ENCODE measurements at regions not wholly inside any gene's neighbourhood (a gene's known extent, or its start where the extent isn't known, plus 50 kb on each side); places are given as distances from the start of the nearest gene placed in this dataset.
"Not testable (repeated sequence)": the region's sequence is repeated elsewhere in the genome, so short reads cannot be mapped to it uniquely, and the experiment has no call there.

DNA sequence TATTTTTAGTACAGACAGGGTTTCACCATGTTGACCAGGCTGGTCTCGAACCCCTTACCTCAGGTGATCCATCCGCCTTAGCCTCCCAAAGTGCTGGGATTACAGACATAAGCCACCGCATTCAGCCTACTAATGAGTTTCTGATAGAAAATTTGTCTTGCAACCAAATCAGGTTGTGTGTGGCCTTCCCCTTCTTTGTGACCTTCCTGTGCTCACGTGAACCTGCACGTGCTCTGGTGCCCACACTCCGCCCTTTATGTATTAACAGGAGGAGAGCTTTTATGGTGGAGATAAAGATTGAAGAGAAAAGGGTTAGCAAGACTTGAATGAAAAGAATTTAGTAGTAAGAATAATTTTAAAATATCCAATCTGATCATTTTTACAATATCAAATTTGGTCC, 343.5 kb upstream of the TMEM132C start:
- DNase-seq, result no peak

DNA sequence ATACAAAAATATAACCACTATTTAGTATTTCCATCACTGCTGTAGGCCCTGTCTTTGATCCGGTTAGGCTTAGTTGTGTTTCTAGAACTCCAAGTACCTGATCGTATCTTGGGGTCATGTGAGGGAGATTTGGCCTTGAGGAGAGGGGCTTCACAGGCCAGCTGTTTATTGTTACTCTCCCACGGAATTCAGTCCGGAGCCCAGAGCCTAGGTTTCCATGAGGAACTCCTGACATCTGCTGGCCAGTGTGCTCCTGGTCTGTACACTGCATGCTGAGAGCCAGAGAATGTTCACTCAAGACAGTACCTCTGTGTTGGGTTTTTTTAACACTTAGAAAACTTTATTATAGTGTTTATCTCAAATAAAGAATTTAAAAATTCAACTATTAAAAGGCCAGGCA, 341.0 kb upstream of the TMEM132C start:
- no peak for DNase-seq

DNA sequence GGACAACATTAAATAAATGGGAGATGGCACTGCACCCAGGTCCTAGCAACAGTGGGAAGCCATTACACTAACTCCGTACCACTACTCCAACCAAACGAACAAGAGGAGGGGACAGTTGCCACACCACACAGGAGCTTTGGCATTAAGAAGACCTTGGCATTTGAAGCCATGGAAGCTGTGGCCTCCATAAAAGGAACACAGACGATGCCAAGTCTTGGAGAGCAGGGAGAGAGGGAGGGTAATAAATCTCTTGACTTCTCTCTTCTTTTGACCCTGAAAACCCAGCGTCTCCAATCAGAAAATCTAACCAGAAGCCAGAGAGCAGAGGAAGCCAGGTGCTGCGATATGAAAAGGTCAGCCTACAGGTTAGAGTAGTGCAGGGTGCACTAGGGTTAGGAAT, 338.8 kb upstream of the TMEM132C start:
- DNase-seq, result no peak

DNA sequence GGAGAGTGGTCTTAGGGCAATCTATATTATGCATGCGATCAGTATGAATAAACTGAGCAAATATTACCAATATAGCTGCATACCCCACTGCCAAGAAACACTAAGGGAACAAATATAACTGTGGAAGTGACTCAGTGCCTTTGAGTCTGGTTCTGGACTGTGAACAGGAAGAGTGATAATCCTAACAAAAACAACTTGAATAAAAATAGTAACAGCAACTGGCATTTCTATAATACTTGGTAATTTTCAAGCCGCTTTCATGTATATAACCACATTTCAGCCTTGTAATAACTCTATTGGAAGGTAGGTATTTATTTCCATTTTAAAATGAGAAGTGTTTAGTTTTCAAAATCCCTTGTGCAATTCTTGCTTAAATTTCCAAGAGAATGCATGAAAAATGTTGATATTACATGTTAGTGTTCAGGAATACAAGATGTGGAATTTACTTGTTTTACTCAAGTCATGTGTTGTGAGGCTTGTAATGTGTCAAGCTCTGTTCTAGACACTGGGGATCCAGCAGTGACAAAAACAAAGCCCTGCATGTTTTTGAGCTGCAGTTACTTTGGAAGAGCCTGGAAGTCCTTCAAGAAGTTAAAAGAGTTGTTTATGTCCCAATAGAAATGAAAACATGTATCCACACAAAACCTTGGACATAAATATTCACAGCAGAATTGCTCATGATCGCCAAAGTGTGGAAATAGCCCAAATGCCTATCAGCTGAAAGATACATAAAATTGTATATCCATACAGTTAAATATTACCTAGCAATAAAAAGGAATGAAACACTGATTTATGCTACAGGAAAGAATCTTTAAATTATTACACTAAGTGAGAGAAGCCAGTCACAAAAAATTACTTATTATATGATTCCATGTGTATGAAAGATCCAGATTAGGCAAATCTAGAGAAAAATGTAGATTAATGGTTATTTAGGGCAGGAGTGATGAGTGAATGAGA, 338.1 kb upstream of the TMEM132C start:
- DNase-seq, result no peak

DNA sequence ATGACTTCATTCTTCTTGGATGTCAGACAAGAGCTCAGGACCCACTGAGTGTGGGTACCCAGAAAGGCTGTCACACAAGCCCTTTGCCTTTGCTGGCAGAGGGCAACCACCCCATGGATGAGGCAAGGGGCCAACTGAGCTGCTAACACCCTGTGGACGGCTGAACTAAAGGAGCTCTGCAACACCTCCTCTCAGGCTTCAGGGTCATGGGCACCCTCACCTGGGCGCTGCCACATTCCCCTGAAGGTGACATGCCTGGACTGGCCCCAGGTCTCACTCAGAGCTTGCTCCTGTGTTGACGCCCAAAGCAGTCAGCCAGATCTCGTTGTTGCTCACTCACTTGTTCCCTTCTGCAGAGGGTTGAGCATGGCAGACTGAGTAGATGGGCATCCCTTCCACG, 336.8 kb upstream of the TMEM132C start:
- DNase-seq, result no peak

DNA sequence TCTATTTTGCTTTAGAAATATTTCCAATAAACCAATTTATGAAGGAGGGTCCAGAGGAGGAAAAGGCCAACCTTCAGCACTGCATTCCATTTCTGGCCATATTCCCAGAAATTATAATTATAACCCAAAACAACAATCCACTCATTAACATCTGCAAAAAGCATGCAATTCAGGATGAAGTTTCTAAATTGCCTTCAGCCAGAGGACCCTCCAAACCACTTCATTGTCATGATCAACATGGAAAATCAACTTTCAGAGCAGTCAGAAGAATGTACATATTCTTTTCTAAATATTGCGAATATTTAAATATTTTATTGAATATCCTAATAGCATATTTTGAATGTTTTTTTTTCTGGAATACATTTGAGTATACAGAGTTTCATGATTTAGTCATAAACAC, 332.6 kb upstream of the TMEM132C start:
- DNase-seq, result no peak

DNA sequence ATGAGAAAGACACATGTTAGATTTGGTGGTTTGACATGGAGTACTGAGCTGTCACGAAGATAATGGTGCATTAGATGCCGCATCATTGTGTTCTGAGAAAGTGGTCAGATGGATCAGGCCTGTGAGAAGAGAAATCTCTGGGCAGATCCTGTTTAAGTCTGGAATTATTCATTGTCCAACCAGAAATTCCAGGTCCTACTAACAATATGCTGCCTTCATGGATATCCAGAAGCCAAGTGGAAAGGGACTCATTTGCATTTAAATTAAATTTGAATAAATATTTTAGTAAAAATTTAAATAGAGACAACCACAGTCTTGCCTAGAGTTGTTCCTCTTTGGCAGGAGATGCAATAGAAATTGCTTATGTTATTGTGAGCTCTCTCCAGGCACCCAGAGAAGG, 330.5 kb upstream of the TMEM132C start:
- DNase-seq, result no peak

DNA sequence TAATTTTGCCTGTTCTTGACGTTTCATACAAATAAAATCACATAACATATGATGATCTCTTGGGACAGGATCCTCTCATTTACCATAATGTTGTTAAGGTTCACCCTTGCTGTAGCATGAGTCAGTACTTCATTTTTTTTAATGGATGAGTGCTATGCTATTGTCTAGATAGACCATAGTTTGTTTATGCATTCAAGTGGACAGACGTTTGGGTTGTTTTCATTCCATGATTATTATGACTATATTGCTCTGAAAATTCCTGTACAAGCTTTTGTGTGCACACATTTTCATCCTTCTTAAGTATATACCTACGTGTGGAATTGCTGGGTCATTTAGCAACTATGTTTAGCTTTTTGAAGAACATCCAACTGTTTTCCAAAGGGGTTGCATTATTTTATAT, 325.6 kb upstream of the TMEM132C start:
- no peak for DNase-seq

DNA sequence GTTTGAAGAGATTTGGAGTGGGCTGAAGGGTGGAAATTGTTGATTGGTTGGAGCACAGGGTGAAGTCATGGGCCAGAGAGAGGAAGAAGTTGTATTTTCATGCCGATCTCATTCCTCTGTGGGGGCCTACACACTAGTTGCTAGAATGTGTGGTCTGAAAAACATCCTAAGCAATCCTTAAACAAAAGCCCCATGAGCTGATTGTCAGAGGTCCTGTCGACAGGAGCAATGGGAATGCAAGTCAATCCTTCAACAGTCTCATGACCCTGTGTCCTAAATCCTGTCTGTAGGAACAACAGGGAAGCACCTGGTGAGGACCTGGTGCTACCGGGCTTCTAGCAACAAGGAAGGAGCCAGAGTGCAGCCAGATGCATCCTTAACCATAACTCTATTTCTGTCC, 324.0 kb upstream of the TMEM132C start:
- DNase-seq, result no peak

DNA sequence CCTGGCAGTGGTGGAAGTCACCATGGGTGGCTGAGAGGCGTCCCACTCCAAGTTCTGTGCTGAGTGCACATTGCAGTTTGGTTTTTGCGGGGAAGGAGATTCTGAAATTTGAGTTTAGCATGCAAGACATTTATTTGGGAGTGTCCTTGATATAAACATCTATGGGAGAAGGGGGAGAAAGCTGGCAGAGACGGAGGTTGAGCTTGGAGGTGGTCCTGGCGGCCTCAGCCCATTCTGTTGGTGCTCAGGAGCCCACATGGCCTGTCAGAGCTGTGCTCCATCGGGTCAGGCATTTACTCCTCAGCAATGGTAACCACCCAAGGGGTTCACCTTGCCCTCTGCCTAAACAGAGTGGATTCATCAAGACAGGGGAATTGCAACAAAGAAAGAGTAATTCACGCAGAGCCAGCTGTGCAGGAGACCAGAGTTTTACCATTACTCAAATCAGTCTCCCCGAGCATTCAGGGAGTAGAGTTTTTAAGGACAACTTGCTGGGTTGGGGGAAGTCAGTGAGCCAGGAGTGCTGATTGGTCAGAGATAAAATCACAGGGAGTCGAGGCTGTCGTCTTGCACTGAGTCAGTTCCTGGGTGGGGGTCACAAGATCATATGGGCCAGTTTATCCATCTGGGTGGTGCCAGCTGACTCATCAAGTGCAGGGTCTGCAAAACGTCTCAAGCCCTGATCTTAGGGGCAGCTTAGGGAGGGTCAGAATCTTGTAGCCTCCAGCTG, 323.3 kb upstream of the TMEM132C start:
- DNase-seq, result no peak

DNA sequence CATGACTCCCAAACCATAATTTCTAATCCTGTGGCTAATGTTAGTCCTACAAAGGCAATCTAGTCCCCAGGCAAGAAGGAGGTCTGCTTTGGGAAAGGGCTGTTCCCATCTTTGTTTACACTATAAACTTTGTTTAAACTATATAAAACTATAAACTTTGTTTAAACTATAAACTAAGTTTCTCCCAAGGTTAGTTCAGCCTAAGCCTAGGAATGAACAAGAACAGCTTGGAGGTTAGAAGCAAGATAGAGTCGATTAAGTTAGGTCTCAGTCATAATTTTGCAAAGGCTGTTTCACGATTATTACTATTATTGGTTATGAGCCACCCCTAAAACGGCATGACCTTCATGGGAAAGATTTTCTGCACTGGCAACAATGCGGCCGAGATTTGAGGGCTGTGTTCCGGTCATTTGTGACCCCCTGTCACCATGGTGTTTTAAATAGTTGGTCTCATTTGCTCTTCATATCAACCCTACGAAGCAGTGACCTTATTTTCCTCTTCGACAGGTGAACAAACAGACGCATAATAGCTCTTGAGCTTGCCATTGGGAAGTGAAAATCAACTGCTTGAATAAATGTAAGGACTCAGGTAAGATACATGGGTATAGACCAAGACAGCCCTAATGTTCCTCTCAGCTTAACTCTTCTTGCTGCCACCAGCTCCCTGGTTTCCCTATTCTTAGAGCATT, 322.6 kb upstream of the TMEM132C start:
- DNase-seq, result no peak

DNA sequence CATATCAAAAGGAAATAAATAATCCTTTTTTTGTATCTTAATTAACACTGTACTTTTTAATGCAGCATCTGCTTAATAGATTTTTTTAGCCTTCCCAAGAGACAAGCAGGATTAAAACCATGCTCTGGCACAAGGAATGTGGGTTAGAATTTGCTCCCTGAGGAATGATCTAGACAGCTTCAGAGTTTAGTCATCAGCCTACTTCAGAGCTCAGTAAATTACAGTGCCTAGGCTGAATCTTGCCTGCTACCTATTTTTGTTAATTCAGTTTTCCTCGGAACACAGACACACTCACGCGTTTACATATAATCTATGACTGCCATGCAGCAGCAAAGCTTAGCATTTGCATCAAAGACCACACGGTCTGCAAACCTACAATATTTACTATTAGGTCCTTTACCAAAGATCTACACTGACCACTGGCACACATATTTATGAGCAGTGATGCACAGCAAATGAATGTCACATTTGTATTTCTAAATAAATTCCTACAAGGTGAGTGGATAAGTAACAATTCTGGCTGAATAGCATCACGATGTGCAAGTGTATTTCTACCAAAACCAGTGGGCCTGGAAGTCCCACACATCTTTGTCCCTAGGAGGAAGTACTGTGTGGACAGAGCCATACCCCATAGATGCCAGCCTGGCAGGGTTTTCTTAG, 309.8 kb upstream of the TMEM132C start:
- DNase-seq, result no peak

DNA sequence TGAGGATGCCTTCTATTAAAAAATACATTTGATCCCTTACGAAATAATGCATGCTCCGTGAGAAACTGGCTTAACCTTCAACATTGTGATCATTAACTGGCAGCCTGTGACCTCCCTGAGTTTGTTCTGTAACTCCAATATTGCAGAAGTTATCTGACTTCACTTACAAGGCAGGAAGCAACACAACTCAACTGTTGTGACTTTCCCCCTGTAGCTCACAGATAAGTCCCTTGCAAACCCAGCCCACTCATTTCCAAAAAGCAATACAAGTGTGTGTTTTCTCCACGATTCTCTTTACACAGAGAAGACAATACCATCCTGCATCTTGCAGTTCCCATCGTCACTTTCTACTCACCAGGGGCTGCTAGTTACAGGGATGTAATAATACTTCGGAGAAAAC, 304.7 kb upstream of the TMEM132C start:
- DNase-seq, result no peak

DNA sequence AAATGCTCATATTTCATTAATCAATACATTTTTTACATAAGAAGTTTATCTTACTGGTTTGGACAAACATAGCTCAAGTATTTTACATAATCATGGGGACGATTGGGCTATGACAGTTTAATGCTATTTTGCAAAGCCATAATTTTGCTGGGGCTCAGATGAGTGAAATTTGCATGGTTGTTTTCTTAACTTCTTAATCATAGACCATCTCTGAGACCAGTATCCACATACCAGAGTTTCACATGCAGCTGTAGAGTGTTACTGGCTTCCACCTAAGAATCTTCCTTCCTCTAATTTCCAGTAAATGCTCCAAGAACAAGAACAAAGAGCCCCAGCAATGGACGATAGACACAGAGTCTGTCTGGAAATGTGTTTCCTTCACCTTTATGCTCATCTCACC, 303.0 kb upstream of the TMEM132C start:
- no peak for DNase-seq

DNA sequence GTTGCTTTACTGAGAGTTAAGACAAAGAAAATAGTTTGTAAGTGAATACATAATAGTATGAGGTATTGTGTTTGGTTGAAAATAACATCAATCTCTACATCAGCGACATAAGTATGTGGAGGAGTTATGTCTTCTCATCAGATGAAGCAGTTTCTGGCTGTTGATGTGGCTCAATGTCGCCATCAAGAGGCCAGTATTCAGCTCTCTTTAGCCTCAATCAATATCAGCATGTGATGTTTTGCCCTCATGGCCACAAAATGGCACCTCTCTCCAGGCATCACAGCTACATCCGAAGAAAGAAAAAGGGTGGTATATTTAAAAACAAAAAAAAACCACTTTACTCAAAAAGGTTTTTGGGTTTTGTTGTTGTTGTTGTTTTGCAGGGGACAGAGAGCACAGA, 302.3 kb upstream of the TMEM132C start:
- DNase-seq, result no peak

DNA sequence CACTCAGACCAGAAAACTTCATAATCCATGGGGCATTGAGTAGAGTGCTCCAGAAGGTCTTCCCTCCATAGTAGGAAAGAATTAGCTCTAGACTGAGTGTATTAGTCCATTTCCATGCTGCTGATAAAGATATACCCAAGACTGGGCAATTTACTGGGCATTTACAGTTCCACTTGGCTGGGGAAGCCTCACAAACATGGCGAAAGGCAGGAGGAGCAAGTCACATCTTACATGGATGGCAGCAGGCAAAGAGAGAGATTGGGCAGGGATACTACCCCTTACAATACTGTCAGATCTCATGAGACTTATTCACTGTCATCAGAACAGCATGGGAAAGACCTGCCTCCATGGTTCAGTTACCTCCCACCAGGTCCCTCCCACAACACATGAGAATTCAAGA, 300.6 kb upstream of the TMEM132C start:
- DNase-seq, result no peak

DNA sequence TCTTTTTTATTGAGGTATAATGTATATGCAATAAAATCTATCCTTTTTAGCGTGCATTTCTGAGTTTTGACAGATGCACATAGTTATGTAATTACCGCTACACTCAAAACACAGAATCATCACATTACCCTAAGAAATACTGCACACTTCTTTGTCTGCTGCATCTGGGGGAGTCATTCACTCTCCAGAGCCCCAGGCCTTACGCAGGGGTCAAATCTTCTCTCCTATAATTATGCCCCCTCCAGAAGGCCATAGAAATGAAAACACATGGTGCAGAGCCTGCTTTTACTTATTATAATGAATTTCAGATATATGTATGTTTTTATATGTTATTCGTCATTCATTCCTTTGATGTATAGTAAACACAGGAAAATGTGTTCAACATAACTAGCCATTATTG, 296.5 kb upstream of the TMEM132C start:
- DNase-seq, result no peak

DNA sequence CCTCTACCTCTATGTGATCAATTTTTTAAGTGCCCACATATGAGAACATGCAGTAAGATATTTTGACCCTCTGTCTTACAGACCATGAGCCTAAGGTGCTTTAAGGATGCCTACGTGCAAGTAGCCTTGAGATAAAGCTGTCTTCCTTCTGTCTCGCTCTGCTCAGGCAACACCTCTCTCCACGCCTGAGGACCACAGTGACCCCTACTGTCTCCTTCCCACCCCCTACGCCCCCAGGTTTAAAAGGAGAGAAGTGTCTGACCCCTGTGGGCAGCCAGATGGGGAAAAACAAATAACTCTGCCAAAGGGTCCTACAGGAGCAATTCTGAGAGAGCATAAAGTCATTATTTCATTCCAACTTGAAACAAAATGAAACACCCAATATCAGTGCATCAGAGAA, 286.4 kb upstream of the TMEM132C start:
- no peak for DNase-seq

DNA sequence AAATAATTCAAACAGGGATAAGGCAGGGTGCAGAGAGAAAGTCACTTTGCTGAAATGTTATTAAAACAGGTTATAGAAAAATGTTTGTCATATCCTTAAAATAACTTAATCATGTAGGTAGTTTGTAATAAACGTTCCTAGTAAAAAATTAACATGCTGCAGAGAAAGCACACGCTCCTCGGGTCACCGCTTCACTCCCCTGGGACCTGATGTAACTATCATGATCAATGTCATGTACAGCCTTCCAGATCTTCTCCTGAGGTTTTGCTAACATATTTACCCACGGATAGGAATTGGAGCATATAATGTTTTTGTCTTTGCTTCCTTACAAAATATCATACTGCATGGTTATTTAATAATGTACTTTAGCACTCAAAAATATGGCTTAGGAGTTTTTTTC, 285.1 kb upstream of the TMEM132C start:
- DNase-seq, result no peak

DNA sequence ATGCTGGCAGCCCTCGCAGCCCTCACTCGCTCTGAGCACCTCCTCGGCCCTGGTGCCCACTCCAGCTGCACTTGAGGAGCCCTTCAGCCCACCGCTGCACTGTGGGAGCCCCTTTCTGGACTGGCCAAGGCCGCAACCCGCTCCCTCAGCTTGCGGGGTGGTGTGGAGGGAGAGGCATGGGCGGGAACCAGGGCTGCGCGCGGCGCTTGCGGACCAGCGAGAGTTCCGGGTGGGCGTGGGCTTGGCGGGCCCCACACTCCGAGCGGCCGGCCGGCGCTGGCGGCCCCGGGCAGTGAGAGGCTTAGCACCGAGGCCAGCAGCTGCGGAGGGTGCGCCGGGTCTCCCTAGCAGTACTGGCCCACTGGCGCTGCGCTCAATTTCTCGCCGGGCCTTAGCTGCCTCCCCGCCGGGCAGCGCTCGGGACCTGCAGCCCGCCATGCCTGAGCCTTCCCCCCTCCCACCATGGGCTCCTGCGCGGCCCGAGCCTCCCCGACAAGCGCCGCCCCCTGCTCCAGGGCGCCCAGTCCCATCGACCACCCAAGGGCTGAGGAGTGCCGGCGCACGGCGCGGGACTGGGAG, 283.7 kb upstream of the TMEM132C start:
- not testable (repeated sequence) for DNase-seq

DNA sequence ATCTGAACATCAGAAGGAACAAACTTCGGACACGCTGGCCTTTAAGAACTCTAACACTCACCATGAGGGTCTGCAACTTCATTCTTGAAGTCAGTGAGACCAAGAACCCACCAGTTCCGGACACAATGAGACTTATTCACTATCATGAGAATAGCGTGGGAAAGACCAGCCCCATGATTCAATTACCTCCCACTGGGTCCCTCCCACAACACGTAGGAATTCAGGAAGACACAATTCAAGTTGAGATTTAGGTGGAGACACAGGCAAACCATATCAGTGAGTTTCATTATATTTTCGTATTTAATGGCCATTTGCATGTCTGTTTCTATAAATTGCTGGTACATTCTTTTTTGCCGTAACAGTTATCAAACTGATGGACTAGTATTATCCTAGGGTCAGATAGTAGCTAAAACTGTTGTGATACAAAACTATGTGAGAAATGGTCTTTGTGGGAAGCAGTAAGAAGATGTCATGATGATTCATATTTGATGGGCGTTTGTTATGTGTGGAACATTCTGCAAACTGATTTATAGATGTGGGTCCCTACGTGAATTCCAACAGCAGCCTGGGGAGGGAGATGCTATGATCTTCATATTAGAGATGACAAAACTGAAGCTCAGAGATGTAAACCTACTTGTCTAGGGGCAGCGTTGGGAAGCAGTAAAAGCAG, 282.4 kb upstream of the TMEM132C start:
- no peak for DNase-seq

DNA sequence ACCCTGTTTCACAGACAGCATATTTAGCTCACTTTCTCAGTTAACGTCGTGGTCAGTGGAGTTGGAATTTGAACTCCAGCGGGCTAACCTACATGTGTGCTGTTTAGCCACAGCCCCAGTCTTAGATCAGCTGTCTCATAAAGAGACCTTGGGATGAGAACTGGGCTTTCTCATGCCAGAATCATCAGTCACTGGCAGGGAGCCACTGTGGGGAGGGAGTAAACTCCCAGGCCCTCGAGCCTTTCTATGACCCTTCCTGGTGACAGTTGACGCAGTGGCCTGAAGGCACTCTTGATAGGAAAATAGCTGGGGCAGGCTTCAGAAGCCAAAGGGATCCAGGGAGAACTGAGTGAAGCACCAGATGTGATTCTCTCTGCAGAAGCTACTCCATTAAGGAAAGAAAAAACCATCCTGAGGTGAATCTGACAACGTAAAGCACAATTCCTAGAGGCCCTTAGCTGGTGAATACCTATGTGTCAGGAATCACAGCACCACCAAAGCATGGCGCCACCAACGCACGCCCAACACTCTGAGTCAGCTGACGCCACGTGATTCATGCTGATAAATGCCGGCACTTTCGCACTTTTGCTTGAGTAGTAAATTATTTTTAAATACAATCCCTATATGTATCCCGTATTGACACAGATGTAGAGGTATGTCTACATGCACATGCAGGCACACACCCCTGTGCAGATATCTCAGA, 279.6 kb upstream of the TMEM132C start:
- no peak for DNase-seq

All from CD4-positive, alpha-beta T cell treated with Interleukin-4 for 1 hour (primary cell).